GM23338 (cell line): ENCODE measurements at regions not wholly inside any gene's neighbourhood (a gene's known extent, or its start where the extent isn't known, plus 50 kb on each side); places are given as distances from the start of the nearest gene placed in this dataset.
"Not testable (repeated sequence)": the region's sequence is repeated elsewhere in the genome, so short reads cannot be mapped to it uniquely, and the experiment has no call there.

Experiments
- ATAC-seq: fragments of 200-7000 bp; cut with Tn5 transposase; 3 replicates; pipeline ENCODE4 v1.9.1; 2020
- DNase-seq: peaks from one replicate; pipeline ENCODE4 v3.0.0-alpha.2; 2015; ENCODE audit warnings: low spot score
- H2AFZ ChIP-seq: fragments of 200-600 bp; sonication (generic); 2 replicates; pipeline ENCODE4 v1.8.0; 2016; ENCODE audit warnings: antibody characterized with exemption, mild to moderate bottlenecking, moderate library complexity
- H3F3A ChIP-seq: fragments of 200-600 bp; sonication (generic); replicated peaks from 2 replicates; pipeline ENCODE4 v1.8.0; 2017; ENCODE audit warnings: antibody characterized with exemption, mixed run types, low read depth
- H3K27ac ChIP-seq: fragments of 200-600 bp; sonication (generic); 2 replicates; pipeline ENCODE4 v1.6.1; 2016; ENCODE audit warnings: low read depth
- H3K27me3 ChIP-seq: fragments of 200-600 bp; sonication (generic); 2 replicates; pipeline ENCODE4 v1.8.0; 2016; ENCODE audit warnings: mild to moderate bottlenecking, mixed run types, moderate library complexity; ENCODE audit not compliant: insufficient read depth
- H3K36me3 ChIP-seq: fragments of 200-600 bp; sonication (generic); 2 replicates; pipeline ENCODE4 v1.8.0; 2016; ENCODE audit warnings: mild to moderate bottlenecking; ENCODE audit not compliant: insufficient read depth
- H3K4me1 ChIP-seq: fragments of 200-600 bp; sonication (generic); 2 replicates; pipeline ENCODE4 v1.8.0; 2016; ENCODE audit warnings: mild to moderate bottlenecking, moderate library complexity; ENCODE audit not compliant: insufficient read depth
- H3K4me2 ChIP-seq: fragments of 200-600 bp; sonication (generic); 2 replicates; pipeline ENCODE4 v1.7.1; 2017; ENCODE audit warnings: mixed run types
- H3K4me3 ChIP-seq: fragments of 200-600 bp; sonication (generic); 2 replicates; pipeline ENCODE4 v1.6.1; 2016; ENCODE audit warnings: mixed run types
- H3K79me2 ChIP-seq: fragments of 200-600 bp; sonication (generic); replicated peaks from 2 replicates; pipeline ENCODE4 v1.8.0; 2017; ENCODE audit warnings: mild to moderate bottlenecking; ENCODE audit not compliant: insufficient read depth
- H3K9me2 ChIP-seq: fragments of 200-600 bp; sonication (generic); 2 replicates; pipeline ENCODE4 v1.8.0; 2017; ENCODE audit not compliant: insufficient read depth
- H4K20me1 ChIP-seq: fragments of 200-600 bp; sonication (generic); replicated peaks from 2 replicates; pipeline ENCODE4 v1.8.0; 2017; ENCODE audit warnings: mild to moderate bottlenecking; ENCODE audit not compliant: insufficient read depth
- H3K27ac Mint-ChIP-seq: 2 replicates; pipeline ENCODE4 v1.8.0; 2020; ENCODE audit warnings: inconsistent platforms, mild to moderate bottlenecking, moderate library complexity, mixed read lengths
- H3K27me3 Mint-ChIP-seq: 3 replicates; pipeline ENCODE4 v1.8.0; 2022; ENCODE audit warnings: low read depth, mild to moderate bottlenecking, moderate library complexity, mixed read lengths, inconsistent platforms; ENCODE audit not compliant: insufficient read depth, poor library complexity
- H3K36me3 Mint-ChIP-seq: 3 replicates; pipeline ENCODE4 v1.8.0; 2021; ENCODE audit warnings: low read depth, mild to moderate bottlenecking, inconsistent platforms, moderate library complexity, mixed read lengths
- H3K4me1 Mint-ChIP-seq: 3 replicates; pipeline ENCODE4 v1.8.0; 2020; ENCODE audit warnings: mild to moderate bottlenecking, inconsistent platforms, mixed read lengths
- H3K4me3 Mint-ChIP-seq: 3 replicates; pipeline ENCODE4 v1.8.0; 2021; ENCODE audit warnings: moderate library complexity, mild to moderate bottlenecking, inconsistent platforms, mixed read lengths
- H3K9me3 Mint-ChIP-seq: 3 replicates; pipeline ENCODE4 v1.8.0; 2020; ENCODE audit warnings: moderate library complexity, mild to moderate bottlenecking, inconsistent platforms, mixed read lengths
- CREB1 ChIP-seq: fragments of 250-450 bp; sonication (Bioruptor Pico); IDR thresholded peaks from 2 replicates; pipeline ENCODE4 v1.5.0; 2020; ENCODE audit warnings: low read depth, mild to moderate bottlenecking, moderate library complexity
- EZH2 ChIP-seq: fragments of 200-600 bp; sonication (generic); IDR thresholded peaks from one replicate; pipeline ENCODE4 v1.8.0; 2017; ENCODE audit warnings: antibody characterized with exemption, mild to moderate bottlenecking, low read depth; ENCODE audit not compliant: unreplicated experiment
- EZH2phosphoT487 ChIP-seq: fragments of 200-600 bp; sonication (generic); IDR thresholded peaks from one replicate; pipeline ENCODE4 v1.8.1; 2018; ENCODE audit warnings: antibody characterized with exemption; ENCODE audit not compliant: unreplicated experiment
- JUNB ChIP-seq: IDR thresholded peaks from one replicate; pipeline ENCODE4 v1.6.1; 2016; ENCODE audit warnings: antibody characterized with exemption; ENCODE audit not compliant: unreplicated experiment
- NANOG ChIP-seq: IDR thresholded peaks from 2 replicates; pipeline ENCODE4 v1.6.1; 2016; ENCODE audit warnings: antibody characterized with exemption, borderline replicate concordance
- POLR2AphosphoS5 ChIP-seq: IDR thresholded peaks from 2 replicates; pipeline ENCODE4 v1.6.1; 2016; ENCODE audit warnings: antibody characterized with exemption, low read depth
- ZNF114 ChIP-seq: fragments of 250-450 bp; sonication (Bioruptor Pico); IDR thresholded peaks from 2 replicates; pipeline ENCODE4 v1.5.0; 2020; ENCODE audit warnings: mild to moderate bottlenecking, moderate library complexity
- ZNF331 ChIP-seq: fragments of 250-450 bp; sonication (Bioruptor Pico); IDR thresholded peaks from 2 replicates; pipeline ENCODE4 v1.5.0; 2020; ENCODE audit warnings: low read depth, mild to moderate bottlenecking, moderate library complexity
- TF ChIP-seq, protein P1 (sequence below), 2 experiments: fragments of 200-600 bp in 1 of 2; sonication (generic) in 1 of 2; conservative IDR thresholded peaks; 2 replicates each; pipeline versions ENCODE4 v1.5.1 to v1.6.1; 2016 to 2017; ENCODE audit warnings: antibody characterized with exemption in 2 of 2, low read depth in 2 of 2, mild to moderate bottlenecking in 2 of 2, moderate library complexity in 1 of 2
- TF ChIP-seq, protein P2 (sequence below): IDR thresholded peaks from 2 replicates; pipeline ENCODE4 v1.6.1; 2016; ENCODE audit warnings: antibody characterized with exemption

DNA sequence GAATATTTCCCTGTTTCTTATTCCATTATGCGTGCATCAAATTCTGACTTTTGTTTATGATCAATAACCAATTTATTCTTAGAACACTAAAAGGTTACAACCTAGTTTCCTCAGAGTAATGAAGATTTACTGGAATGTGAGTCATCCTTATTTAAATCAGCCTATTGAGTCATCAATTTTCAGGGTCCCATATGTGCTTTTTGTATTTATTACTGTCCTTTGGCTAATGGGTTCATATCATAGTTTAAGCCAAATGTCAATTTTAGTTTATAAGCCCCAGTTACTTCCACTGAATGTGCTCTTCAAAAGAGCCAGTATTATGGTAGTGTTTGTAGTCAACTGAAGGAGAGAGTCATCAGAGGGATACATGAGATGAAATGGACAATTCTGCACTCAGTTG lies 359.2 kb downstream of the PRR16 start:
- H3K4me1 ChIP-seq = 0 out of 2 replicates have a peak, but pooled peaks cover 7% of the 10 kb centered on the region
- no peak overlapping the region for H3K27ac ChIP-seq
- H3K27me3 ChIP-seq = no peaks in the 10 kb centered on the region
- Mint-ChIP-seq H3K27ac (no peak overlapping the region), H3K36me3 (peaks cover 6% of the 10 kb centered on the region), H3K4me1 (peaks cover 5% of the 10 kb centered on the region; the same call in 2 of the 3 replicates), H3K4me3 (no peak overlapping the region), H3K9me3 (peaks cover 3% of the 10 kb centered on the region; the same call in 1 of the 3 replicates), H3K27me3 (no peaks in the 10 kb centered on the region)
- H3K9me2 ChIP-seq = no peaks in the 10 kb centered on the region
- H3K4me3 ChIP-seq = no peak overlapping the region
- no peaks in the 10 kb centered on the region for H3F3A ChIP-seq
- no peaks in the 10 kb centered on the region for H3K36me3 ChIP-seq
- H4K20me1 ChIP-seq = no peaks in the 10 kb centered on the region
- ATAC-seq (no peak), DNase-seq (no peak)
- TF ChIP-seq, protein P1, sequence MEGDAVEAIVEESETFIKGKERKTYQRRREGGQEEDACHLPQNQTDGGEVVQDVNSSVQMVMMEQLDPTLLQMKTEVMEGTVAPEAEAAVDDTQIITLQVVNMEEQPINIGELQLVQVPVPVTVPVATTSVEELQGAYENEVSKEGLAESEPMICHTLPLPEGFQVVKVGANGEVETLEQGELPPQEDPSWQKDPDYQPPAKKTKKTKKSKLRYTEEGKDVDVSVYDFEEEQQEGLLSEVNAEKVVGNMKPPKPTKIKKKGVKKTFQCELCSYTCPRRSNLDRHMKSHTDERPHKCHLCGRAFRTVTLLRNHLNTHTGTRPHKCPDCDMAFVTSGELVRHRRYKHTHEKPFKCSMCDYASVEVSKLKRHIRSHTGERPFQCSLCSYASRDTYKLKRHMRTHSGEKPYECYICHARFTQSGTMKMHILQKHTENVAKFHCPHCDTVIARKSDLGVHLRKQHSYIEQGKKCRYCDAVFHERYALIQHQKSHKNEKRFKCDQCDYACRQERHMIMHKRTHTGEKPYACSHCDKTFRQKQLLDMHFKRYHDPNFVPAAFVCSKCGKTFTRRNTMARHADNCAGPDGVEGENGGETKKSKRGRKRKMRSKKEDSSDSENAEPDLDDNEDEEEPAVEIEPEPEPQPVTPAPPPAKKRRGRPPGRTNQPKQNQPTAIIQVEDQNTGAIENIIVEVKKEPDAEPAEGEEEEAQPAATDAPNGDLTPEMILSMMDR (conservative IDR thresholded peaks at IDR 0.05; ENCODE audit: low read depth in 2 of 2) = no peak
- TF ChIP-seq EZH2phosphoT487 (no peak), CREB1 (CRISPR knock-in tag) (no peak), ZNF114 (CRISPR knock-in tag) (no peak), ZNF331 (no peak), JUNB (no peak), NANOG (no peak)
- TF ChIP-seq, protein P2, sequence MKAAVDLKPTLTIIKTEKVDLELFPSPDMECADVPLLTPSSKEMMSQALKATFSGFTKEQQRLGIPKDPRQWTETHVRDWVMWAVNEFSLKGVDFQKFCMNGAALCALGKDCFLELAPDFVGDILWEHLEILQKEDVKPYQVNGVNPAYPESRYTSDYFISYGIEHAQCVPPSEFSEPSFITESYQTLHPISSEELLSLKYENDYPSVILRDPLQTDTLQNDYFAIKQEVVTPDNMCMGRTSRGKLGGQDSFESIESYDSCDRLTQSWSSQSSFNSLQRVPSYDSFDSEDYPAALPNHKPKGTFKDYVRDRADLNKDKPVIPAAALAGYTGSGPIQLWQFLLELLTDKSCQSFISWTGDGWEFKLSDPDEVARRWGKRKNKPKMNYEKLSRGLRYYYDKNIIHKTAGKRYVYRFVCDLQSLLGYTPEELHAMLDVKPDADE = no peak
- H3K4me2 ChIP-seq = no peak overlapping the region
- no peaks in the 10 kb centered on the region for H3K79me2 ChIP-seq
- no peak overlapping the region for H2AFZ ChIP-seq

DNA sequence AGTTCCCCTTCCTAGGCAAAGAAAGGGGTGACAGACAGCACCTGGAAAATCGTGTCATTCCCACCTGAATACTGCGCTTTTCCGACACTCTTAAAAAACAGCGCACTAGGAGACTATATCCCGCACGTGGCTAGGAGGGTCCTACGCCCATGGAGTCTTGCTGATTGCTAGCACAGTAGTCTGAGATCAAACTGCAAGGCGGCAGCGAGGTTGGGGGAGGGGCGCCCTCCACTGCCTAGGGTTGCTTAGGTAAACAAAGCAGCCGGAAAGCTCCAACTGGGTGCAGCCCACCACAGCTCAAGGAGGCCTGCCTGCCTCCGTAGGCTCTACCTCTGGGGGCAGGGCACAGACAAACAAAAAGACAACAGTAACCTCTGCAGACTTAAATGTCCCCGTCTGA lies 367.5 kb downstream of the PRR16 start:
- H3K27ac ChIP-seq, H3K27me3 ChIP-seq, H3K27ac Mint-ChIP-seq, H3K36me3 Mint-ChIP-seq, H3K27me3 Mint-ChIP-seq, H3K9me2 ChIP-seq, H3K79me2 ChIP-seq, H3F3A ChIP-seq, H3K4me3 Mint-ChIP-seq, H3K4me3 ChIP-seq, H3K36me3 ChIP-seq, ATAC-seq, H4K20me1 ChIP-seq: not testable (repeated sequence)
- Mint-ChIP-seq H3K4me1 (peaks cover 12% of the 10 kb centered on the region), H3K9me3 (peaks cover 13% of the 10 kb centered on the region)
- Histone ChIP-seq H2AFZ (0 out of 2 replicates have a peak overlapping the region, but pooled peaks have one; percentile 1), H3K4me2 (peak overlapping the region; percentile 33; the same call in 1 of the 2 replicates), H3K4me1 (peaks cover 12% of the 10 kb centered on the region)
- 0 out of 2 replicates have a peak, but pooled peaks have one; percentile 19 for TF ChIP-seq POLR2AphosphoS5
- peak; percentile 69 for DNase-seq

DNA sequence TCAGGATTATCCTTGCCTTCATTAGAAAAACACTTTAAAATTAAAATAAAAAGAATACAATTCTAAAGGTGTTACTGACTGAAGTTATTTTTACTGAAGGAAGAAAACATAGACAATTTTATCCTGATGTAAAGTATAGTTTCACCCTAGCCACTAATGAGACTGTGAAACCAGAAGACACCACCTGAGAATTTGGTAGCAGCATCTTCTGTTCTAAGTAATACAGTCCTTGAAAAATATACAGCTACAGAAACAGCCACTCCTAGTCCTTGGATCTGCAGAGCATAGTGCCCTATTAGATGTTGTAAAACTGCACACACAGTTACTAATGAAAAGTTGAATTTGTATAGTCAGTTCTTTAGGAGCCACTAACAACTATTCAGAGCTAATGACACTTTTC lies 377.7 kb downstream of the PRR16 start:
- no peaks in the 10 kb centered on the region for H3K36me3 Mint-ChIP-seq
- Histone ChIP-seq H3K27ac (no peak overlapping the region), H4K20me1 (no peaks in the 10 kb centered on the region), H3K79me2 (no peaks in the 10 kb centered on the region), H3K36me3 (no peaks in the 10 kb centered on the region), H3K27me3 (no peaks in the 10 kb centered on the region), H3K4me3 (no peak overlapping the region), H3F3A (no peaks in the 10 kb centered on the region), H3K4me1 (peaks cover 19% of the 10 kb centered on the region), H2AFZ (no peak overlapping the region), H3K9me2 (no peaks in the 10 kb centered on the region), H3K4me2 (no peak overlapping the region)
- H3K4me1 Mint-ChIP-seq = peaks cover 19% of the 10 kb centered on the region
- no peak overlapping the region for H3K27ac Mint-ChIP-seq
- H3K27me3 Mint-ChIP-seq = no peaks in the 10 kb centered on the region
- H3K4me3 Mint-ChIP-seq = no peak overlapping the region
- H3K9me3 Mint-ChIP-seq = no peaks in the 10 kb centered on the region
- DNase-seq (no peak), ATAC-seq (no peak)
- TF ChIP-seq JUNB (no peak), ZNF114 (CRISPR knock-in tag) (no peak), POLR2AphosphoS5 (no peak), CREB1 (CRISPR knock-in tag) (no peak), EZH2 (no peak)
- TF ChIP-seq, protein P2 = no peak
- TF ChIP-seq, protein P1 (conservative IDR thresholded peaks at IDR 0.05; ENCODE audit: low read depth in 2 of 2) = no peak
